Activated naive CD4-positive, alpha-beta T cell treated with anti-CD3 and anti-CD28 coated beads, Interleukin-2, amount 50 U/mL, for 72 hours (primary cell): ENCODE measurements at regions not wholly inside any gene's neighbourhood (a gene's known extent, or its start where the extent isn't known, plus 50 kb on each side); places are given as distances from the start of the nearest gene placed in this dataset.

Experiments
- ATAC-seq, 2 donors: fragments of 150-1000 bp; cut with Tn5 transposase; 2 replicates each; pipeline ENCODE4 v1.10.0; 2021; ENCODE audit warnings: mild to moderate bottlenecking in 2 of 2, moderate library complexity in 2 of 2
- DNase-seq, 2 donors: peaks; one replicate each; pipeline ENCODE4 v3.0.0; 2021 to 2022; ENCODE audit warnings: low spot score in 2 of 2
- H3K27ac Mint-ChIP-seq, 2 donors: one replicate each; pipeline ENCODE4 v1.8.0; 2022; ENCODE audit warnings: mild to moderate bottlenecking in 2 of 2, mixed read lengths in 2 of 2
- H3K36me3 Mint-ChIP-seq, 2 donors: one replicate each; pipeline ENCODE4 v1.8.0; 2022; ENCODE audit warnings: mixed read lengths in 2 of 2
- H3K9me3 Mint-ChIP-seq, 2 donors: one replicate each; pipeline ENCODE4 v1.8.0; 2022; ENCODE audit warnings: mixed read lengths in 2 of 2

GRCh38 chr2:175454953-175455389 is 273.5 kb upstream of the ATP5MC3 start:
- peaks cover 0 to 5% of the 10 kb centered on the region in 2 donors for H3K9me3 Mint-ChIP-seq
- H3K27ac Mint-ChIP-seq: no peak overlapping the region
- DNase-seq (no peak), ATAC-seq (no peak)
- peaks cover 0 to 5% of the 10 kb centered on the region in 2 donors for H3K36me3 Mint-ChIP-seq

GRCh38 chr2:175450029-175450760 is 268.7 kb upstream of the ATP5MC3 start:
- Mint-ChIP-seq H3K9me3 (no peaks in the 10 kb centered on the region), H3K36me3 (no peaks in the 10 kb centered on the region), H3K27ac (no peak overlapping the region)
- ATAC-seq: no peak
- DNase-seq: no peak

- ATAC-seq: no peak
- Mint-ChIP-seq H3K36me3 (no peaks in the 10 kb centered on the region), H3K9me3 (no peaks in the 10 kb centered on the region), H3K27ac (no peak overlapping the region)
- no peak for DNase-seq
Observed at GRCh38 chr2:175449616-175450015, 268.1 kb upstream of the ATP5MC3 start.

GRCh38 chr2:175446201-175446600 is 264.7 kb upstream of the ATP5MC3 start:
- Mint-ChIP-seq H3K36me3 (no peaks in the 10 kb centered on the region), H3K9me3 (no peaks in the 10 kb centered on the region), H3K27ac (no peak overlapping the region)
- ATAC-seq (no peak), DNase-seq (no peak)

GRCh38 chr2:175445281-175445680 is 263.8 kb upstream of the ATP5MC3 start:
- DNase-seq (no peak), ATAC-seq (no peak)
- H3K9me3 Mint-ChIP-seq: no peaks in the 10 kb centered on the region
- no peak overlapping the region for H3K27ac Mint-ChIP-seq
- no peaks in the 10 kb centered on the region for H3K36me3 Mint-ChIP-seq

GRCh38 chr2:175442441-175442840 is 260.9 kb upstream of the ATP5MC3 start:
- H3K36me3 Mint-ChIP-seq: no peaks in the 10 kb centered on the region
- no peaks in the 10 kb centered on the region for H3K9me3 Mint-ChIP-seq
- DNase-seq (no peak), ATAC-seq (no peak)
- H3K27ac Mint-ChIP-seq: no peak overlapping the region

GRCh38 chr2:175441181-175441761 is 259.8 kb upstream of the ATP5MC3 start:
- ATAC-seq (no peak), DNase-seq (no peak)
- H3K36me3 Mint-ChIP-seq: no peaks in the 10 kb centered on the region
- no peak overlapping the region for H3K27ac Mint-ChIP-seq
- no peaks in the 10 kb centered on the region for H3K9me3 Mint-ChIP-seq

GRCh38 chr2:175439416-175439815 is 257.9 kb upstream of the ATP5MC3 start:
- Mint-ChIP-seq H3K27ac (no peak overlapping the region), H3K36me3 (no peaks in the 10 kb centered on the region), H3K9me3 (no peaks in the 10 kb centered on the region)
- no peak for ATAC-seq
- no peak for DNase-seq

- Mint-ChIP-seq H3K9me3 (no peaks in the 10 kb centered on the region), H3K27ac (no peak overlapping the region), H3K36me3 (no peaks in the 10 kb centered on the region)
- no peak for ATAC-seq
- no peak for DNase-seq
Observed at GRCh38 chr2:175437167-175437566, 255.7 kb upstream of the ATP5MC3 start.

GRCh38 chr2:175436076-175436475 is 254.6 kb upstream of the ATP5MC3 start:
- DNase-seq (no peak), ATAC-seq (no peak)
- Mint-ChIP-seq H3K9me3 (no peaks in the 10 kb centered on the region), H3K27ac (no peak overlapping the region), H3K36me3 (no peaks in the 10 kb centered on the region)

- no peak for ATAC-seq
- Mint-ChIP-seq H3K9me3 (no peaks in the 10 kb centered on the region), H3K36me3 (no peaks in the 10 kb centered on the region), H3K27ac (no peak overlapping the region)
- DNase-seq: no peak
Observed at GRCh38 chr2:175435012-175435411, 253.5 kb upstream of the ATP5MC3 start.

GRCh38 chr2:175432793-175433192 is 251.3 kb upstream of the ATP5MC3 start:
- Mint-ChIP-seq H3K36me3 (no peaks in the 10 kb centered on the region), H3K27ac (no peak overlapping the region), H3K9me3 (no peaks in the 10 kb centered on the region)
- no peak for ATAC-seq
- DNase-seq: no peak

- Mint-ChIP-seq H3K36me3 (no peaks in the 10 kb centered on the region), H3K9me3 (no peaks in the 10 kb centered on the region), H3K27ac (no peak overlapping the region)
- ATAC-seq (no peak), DNase-seq (no peak)
Observed at GRCh38 chr2:175432021-175432420, 250.5 kb upstream of the ATP5MC3 start.

GRCh38 chr2:175431101-175431946 is 249.8 kb upstream of the ATP5MC3 start:
- Mint-ChIP-seq H3K27ac (no peak overlapping the region), H3K9me3 (no peaks in the 10 kb centered on the region), H3K36me3 (no peaks in the 10 kb centered on the region)
- ATAC-seq (no peak), DNase-seq (no peak)

GRCh38 chr2:175430236-175430635 is 248.7 kb upstream of the ATP5MC3 start:
- no peak for ATAC-seq
- peaks cover 0 to 4% of the 10 kb centered on the region in 2 donors for H3K9me3 Mint-ChIP-seq

GRCh38 chr2:175418224-175418835 is 236.8 kb upstream of the ATP5MC3 start:
- ATAC-seq: no peak
- Mint-ChIP-seq H3K27ac (no peak overlapping the region), H3K36me3 (no peaks in the 10 kb centered on the region), H3K9me3 (no peaks in the 10 kb centered on the region)
- DNase-seq: no peak

More at GRCh38 chr2:175430236-175430635, 248.7 kb upstream of the ATP5MC3 start:
- DNase-seq: no peak
- H3K36me3 Mint-ChIP-seq: no peaks in the 10 kb centered on the region
- H3K27ac Mint-ChIP-seq: no peak overlapping the region

GRCh38 chr2:175414882-175415487 is 233.5 kb upstream of the ATP5MC3 start:
- Mint-ChIP-seq H3K27ac (no peak overlapping the region), H3K9me3 (no peaks in the 10 kb centered on the region), H3K36me3 (no peaks in the 10 kb centered on the region)
- DNase-seq (no peak), ATAC-seq (no peak)
